ENCODE measurements at regions not wholly inside any gene's neighbourhood (a gene's known extent, or its start where the extent isn't known, plus 50 kb on each side); places are given as distances from the start of the nearest gene placed in this dataset.
"Not testable (repeated sequence)": the region's sequence is repeated elsewhere in the genome, so short reads cannot be mapped to it uniquely, and the experiment has no call there.

- H3K9me3 Mint-ChIP-seq; H3K27me3 Mint-ChIP-seq; DNase-seq; H3K36me3 Mint-ChIP-seq (ENCODE audit: low read depth); H3K27ac Mint-ChIP-seq; H3K4me1 Mint-ChIP-seq (ENCODE audit: low read depth); H3K4me3 Mint-ChIP-seq: not testable (repeated sequence)
Measured at GRCh38 chr13:18677403-18677802, 504.2 kb downstream of the TUBA3C start.

GRCh38 chr13:18675268-18675667 lies 506.4 kb downstream of the TUBA3C start:
- H3K4me1 Mint-ChIP-seq (ENCODE audit: low read depth); H3K9me3 Mint-ChIP-seq; H3K4me3 Mint-ChIP-seq; DNase-seq; H3K36me3 Mint-ChIP-seq (ENCODE audit: low read depth); H3K27me3 Mint-ChIP-seq; H3K27ac Mint-ChIP-seq: not testable (repeated sequence)

GRCh38 chr13:18673794-18674193 lies 507.8 kb downstream of the TUBA3C start:
- not testable (repeated sequence) for H3K9me3 Mint-ChIP-seq

GRCh38 chr13:18666585-18666984 lies 515.0 kb downstream of the TUBA3C start:
- not testable (repeated sequence) for H3K9me3 Mint-ChIP-seq; H3K36me3 Mint-ChIP-seq (ENCODE audit: low read depth); DNase-seq; H3K27ac Mint-ChIP-seq; H3K4me1 Mint-ChIP-seq (ENCODE audit: low read depth); H3K27me3 Mint-ChIP-seq; H3K4me3 Mint-ChIP-seq

More at GRCh38 chr13:18673794-18674193, 507.8 kb downstream of the TUBA3C start:
- H3K27ac Mint-ChIP-seq; H3K27me3 Mint-ChIP-seq; DNase-seq; H3K4me3 Mint-ChIP-seq; H3K4me1 Mint-ChIP-seq (ENCODE audit: low read depth); H3K36me3 Mint-ChIP-seq (ENCODE audit: low read depth): not testable (repeated sequence)

- H3K27me3 Mint-ChIP-seq; H3K9me3 Mint-ChIP-seq; H3K4me3 Mint-ChIP-seq; H3K27ac Mint-ChIP-seq; H3K36me3 Mint-ChIP-seq (ENCODE audit: low read depth); H3K4me1 Mint-ChIP-seq (ENCODE audit: low read depth); DNase-seq: not testable (repeated sequence)
Measured at GRCh38 chr13:18665716-18666115, 515.9 kb downstream of the TUBA3C start.

- H3K27ac Mint-ChIP-seq, H3K4me3 Mint-ChIP-seq: not testable (repeated sequence)
Measured at GRCh38 chr13:18665124-18665523, 516.5 kb downstream of the TUBA3C start.

GRCh38 chr13:18663222-18663621 lies 518.4 kb downstream of the TUBA3C start:
- DNase-seq; H3K9me3 Mint-ChIP-seq; H3K36me3 Mint-ChIP-seq (ENCODE audit: low read depth); H3K4me3 Mint-ChIP-seq; H3K4me1 Mint-ChIP-seq (ENCODE audit: low read depth); H3K27ac Mint-ChIP-seq; H3K27me3 Mint-ChIP-seq: not testable (repeated sequence)

More at GRCh38 chr13:18665124-18665523, 516.5 kb downstream of the TUBA3C start:
- not testable (repeated sequence) for DNase-seq; H3K4me1 Mint-ChIP-seq (ENCODE audit: low read depth); H3K27me3 Mint-ChIP-seq; H3K36me3 Mint-ChIP-seq (ENCODE audit: low read depth); H3K9me3 Mint-ChIP-seq

GRCh38 chr13:18643644-18644172 lies 537.9 kb downstream of the TUBA3C start:
- not testable (repeated sequence) for H3K27me3 Mint-ChIP-seq; H3K4me3 Mint-ChIP-seq; H3K9me3 Mint-ChIP-seq; H3K27ac Mint-ChIP-seq; H3K4me1 Mint-ChIP-seq (ENCODE audit: low read depth); H3K36me3 Mint-ChIP-seq (ENCODE audit: low read depth)
- DNase-seq, result peak; percentile 45

- H3K9me3 Mint-ChIP-seq; H3K27ac Mint-ChIP-seq; H3K27me3 Mint-ChIP-seq; H3K36me3 Mint-ChIP-seq (ENCODE audit: low read depth); DNase-seq; H3K4me3 Mint-ChIP-seq; H3K4me1 Mint-ChIP-seq (ENCODE audit: low read depth): not testable (repeated sequence)
Measured at GRCh38 chr13:18628928-18629327, 552.7 kb downstream of the TUBA3C start.

- Mint-ChIP-seq H3K4me3 (no peak overlapping the region), H3K36me3 (ENCODE audit: low read depth) (no peaks in the 10 kb centered on the region), H3K4me1 (ENCODE audit: low read depth) (no peaks in the 10 kb centered on the region), H3K9me3 (peaks cover 4% of the 10 kb centered on the region), H3K27ac (no peak overlapping the region), H3K27me3 (no peaks in the 10 kb centered on the region)
- no peak for DNase-seq
Measured at GRCh38 chr13:18628428-18628827, 553.2 kb downstream of the TUBA3C start.

- not testable (repeated sequence) for H3K4me3 Mint-ChIP-seq; H3K27me3 Mint-ChIP-seq; H3K27ac Mint-ChIP-seq; H3K4me1 Mint-ChIP-seq (ENCODE audit: low read depth); H3K9me3 Mint-ChIP-seq; DNase-seq; H3K36me3 Mint-ChIP-seq (ENCODE audit: low read depth)
Measured at GRCh38 chr13:18624061-18624460, 557.6 kb downstream of the TUBA3C start.

- H3K27me3 Mint-ChIP-seq; H3K27ac Mint-ChIP-seq; H3K36me3 Mint-ChIP-seq (ENCODE audit: low read depth); DNase-seq; H3K4me3 Mint-ChIP-seq; H3K4me1 Mint-ChIP-seq (ENCODE audit: low read depth); H3K9me3 Mint-ChIP-seq: not testable (repeated sequence)
Measured at GRCh38 chr13:18618442-18618841, 563.2 kb downstream of the TUBA3C start.

GRCh38 chr13:18610476-18610875 lies 571.1 kb downstream of the TUBA3C start:
- not testable (repeated sequence) for DNase-seq; H3K4me3 Mint-ChIP-seq; H3K36me3 Mint-ChIP-seq (ENCODE audit: low read depth); H3K9me3 Mint-ChIP-seq; H3K27ac Mint-ChIP-seq; H3K4me1 Mint-ChIP-seq (ENCODE audit: low read depth); H3K27me3 Mint-ChIP-seq

GRCh38 chr13:18609371-18609770 lies 572.3 kb downstream of the TUBA3C start:
- not testable (repeated sequence) for H3K4me3 Mint-ChIP-seq

GRCh38 chr13:18608851-18609250 lies 572.8 kb downstream of the TUBA3C start:
- not testable (repeated sequence) for H3K36me3 Mint-ChIP-seq (ENCODE audit: low read depth); H3K27ac Mint-ChIP-seq; H3K4me1 Mint-ChIP-seq (ENCODE audit: low read depth); H3K27me3 Mint-ChIP-seq; H3K9me3 Mint-ChIP-seq; H3K4me3 Mint-ChIP-seq; DNase-seq

More at GRCh38 chr13:18609371-18609770, 572.3 kb downstream of the TUBA3C start:
- H3K27me3 Mint-ChIP-seq; H3K36me3 Mint-ChIP-seq (ENCODE audit: low read depth); H3K27ac Mint-ChIP-seq; H3K9me3 Mint-ChIP-seq; H3K4me1 Mint-ChIP-seq (ENCODE audit: low read depth); DNase-seq: not testable (repeated sequence)

- H3K4me1 Mint-ChIP-seq (ENCODE audit: low read depth); H3K27ac Mint-ChIP-seq; H3K4me3 Mint-ChIP-seq; H3K36me3 Mint-ChIP-seq (ENCODE audit: low read depth); H3K9me3 Mint-ChIP-seq; DNase-seq; H3K27me3 Mint-ChIP-seq: not testable (repeated sequence)
Measured at GRCh38 chr13:18600366-18600765, 581.3 kb downstream of the TUBA3C start.

Data from activated T-cell treated with anti-CD3 and anti-CD28 coated beads, Interleukin-2, amount 50 U/mL, for 24 hours (primary cell).